MM.1S (cell line): ENCODE measurements at regions not wholly inside any gene's neighbourhood (a gene's known extent, or its start where the extent isn't known, plus 50 kb on each side); places are given as distances from the start of the nearest gene placed in this dataset.

ENCODE experiments used
- CTCF ChIP-seq: fragments of 300-600 bp; sonication (generic); IDR thresholded peaks from 2 replicates; pipeline ENCODE4 v1.5.1; 2016; ENCODE audit warnings: antibody characterized with exemption, low read length, mixed read lengths
- EZH2 ChIP-seq: fragments of 300-600 bp; sonication (generic); optimal IDR thresholded peaks from 2 replicates; pipeline ENCODE3; 2017; ENCODE audit warnings: low read depth, mild to moderate bottlenecking, antibody characterized with exemption, low read length, mixed read lengths
- EZH2phosphoT487 ChIP-seq: fragments of 300-600 bp; sonication (generic); IDR thresholded peaks from 2 replicates; pipeline ENCODE4 v1.6.1; 2018; ENCODE audit warnings: antibody characterized with exemption, low read length

GRCh38 chr2:239551206-239551605 is 150.4 kb upstream of the HDAC4 start:
- TF ChIP-seq EZH2 (no peak), CTCF (no peak), EZH2phosphoT487 (no peak)
